ENCODE measurements at regions not wholly inside any gene's neighbourhood (a gene's known extent, or its start where the extent isn't known, plus 50 kb on each side); places are given as distances from the start of the nearest gene placed in this dataset.

DNA sequence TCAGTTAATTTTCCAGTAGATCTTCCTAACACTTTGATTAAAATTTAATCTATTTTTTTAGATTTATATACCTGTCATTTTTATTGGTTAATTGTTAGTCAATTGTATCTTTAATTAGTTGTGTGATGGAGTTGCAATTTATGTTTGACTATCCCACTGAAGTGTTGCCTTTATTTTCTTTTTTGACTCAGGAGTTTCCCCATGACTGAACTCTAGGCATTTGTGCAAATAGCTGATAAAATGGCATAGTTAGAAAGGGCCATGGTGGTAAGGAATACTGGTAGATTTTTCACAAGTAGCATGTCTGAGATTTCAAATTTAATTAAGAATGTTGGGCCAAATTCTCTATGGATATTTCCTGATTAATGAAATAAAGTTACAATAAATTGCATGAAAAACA lies 273.1 kb upstream of the DAB2 start:
- Histone ChIP-seq H3K9me3 (ENCODE audit: low read depth, low read length, poor library complexity, severe bottlenecking) (no peaks in the 10 kb centered on the region), H3K36me3 (ENCODE audit: insufficient read depth, low read length, poor library complexity, severe bottlenecking) (no peaks in the 10 kb centered on the region), H3K27ac (ENCODE audit: low read depth, low read length, poor library complexity, severe bottlenecking) (no peak overlapping the region), H3K4me3 (ENCODE audit: low read depth, low read length, poor library complexity, severe bottlenecking) (no peak overlapping the region), H3K27me3 (replicated peaks; ENCODE audit: insufficient read depth, low read depth, low read length, poor library complexity) (no peaks in the 10 kb centered on the region), H3K4me1 (ENCODE audit: insufficient read depth, low read length, poor library complexity, severe bottlenecking) (no peaks in the 10 kb centered on the region)
- no peak for DNase-seq (ENCODE audit: low spot score)
- intact Hi-C loops (cut with micrococcal nuclease; ENCODE audit: unreplicated experiment): no loop called here
- TF ChIP-seq, protein P1, sequence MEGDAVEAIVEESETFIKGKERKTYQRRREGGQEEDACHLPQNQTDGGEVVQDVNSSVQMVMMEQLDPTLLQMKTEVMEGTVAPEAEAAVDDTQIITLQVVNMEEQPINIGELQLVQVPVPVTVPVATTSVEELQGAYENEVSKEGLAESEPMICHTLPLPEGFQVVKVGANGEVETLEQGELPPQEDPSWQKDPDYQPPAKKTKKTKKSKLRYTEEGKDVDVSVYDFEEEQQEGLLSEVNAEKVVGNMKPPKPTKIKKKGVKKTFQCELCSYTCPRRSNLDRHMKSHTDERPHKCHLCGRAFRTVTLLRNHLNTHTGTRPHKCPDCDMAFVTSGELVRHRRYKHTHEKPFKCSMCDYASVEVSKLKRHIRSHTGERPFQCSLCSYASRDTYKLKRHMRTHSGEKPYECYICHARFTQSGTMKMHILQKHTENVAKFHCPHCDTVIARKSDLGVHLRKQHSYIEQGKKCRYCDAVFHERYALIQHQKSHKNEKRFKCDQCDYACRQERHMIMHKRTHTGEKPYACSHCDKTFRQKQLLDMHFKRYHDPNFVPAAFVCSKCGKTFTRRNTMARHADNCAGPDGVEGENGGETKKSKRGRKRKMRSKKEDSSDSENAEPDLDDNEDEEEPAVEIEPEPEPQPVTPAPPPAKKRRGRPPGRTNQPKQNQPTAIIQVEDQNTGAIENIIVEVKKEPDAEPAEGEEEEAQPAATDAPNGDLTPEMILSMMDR (conservative IDR thresholded peaks at IDR 0.05; ENCODE audit: low read depth, low read length): no peak
- TF ChIP-seq EZH2 (IDR thresholded peaks at IDR 0.05; ENCODE audit: borderline replicate concordance, low read depth, low read length, poor library complexity, severe bottlenecking): no peak
- no TSS peak for BruUV-seq (replicated peaks)
- ChIA-PET POLR2A (ENCODE audit: low non-redundant PET) (no interaction called here), CTCF (no interaction called here)

GRCh38 chr5:39696672-39697398 lies 272.1 kb upstream of the DAB2 start:
- no peaks in the 10 kb centered on the region for H3K4me1 ChIP-seq (ENCODE audit: insufficient read depth, low read length, poor library complexity, severe bottlenecking)
- POLR2A ChIA-PET (ENCODE audit: low non-redundant PET): no interaction called here
- no peak for DNase-seq (ENCODE audit: low spot score)
- H3K9me3 ChIP-seq (ENCODE audit: low read depth, low read length, poor library complexity, severe bottlenecking): no peaks in the 10 kb centered on the region
- BruUV-seq (replicated peaks): no TSS peak
- H3K4me3 ChIP-seq (ENCODE audit: low read depth, low read length, poor library complexity, severe bottlenecking): no peak overlapping the region
- no peaks in the 10 kb centered on the region for H3K27me3 ChIP-seq (replicated peaks; ENCODE audit: insufficient read depth, low read depth, low read length, poor library complexity)
- intact Hi-C loops (cut with micrococcal nuclease; ENCODE audit: unreplicated experiment): no loop called here
- no peak overlapping the region for H3K27ac ChIP-seq (ENCODE audit: low read depth, low read length, poor library complexity, severe bottlenecking)
- TF ChIP-seq EZH2 (IDR thresholded peaks at IDR 0.05; ENCODE audit: borderline replicate concordance, low read depth, low read length, poor library complexity, severe bottlenecking): no peak
- TF ChIP-seq, protein P1 (conservative IDR thresholded peaks at IDR 0.05; ENCODE audit: low read depth, low read length): no peak
- CTCF ChIA-PET: no interaction called here
- no peaks in the 10 kb centered on the region for H3K36me3 ChIP-seq (ENCODE audit: insufficient read depth, low read length, poor library complexity, severe bottlenecking)

DNA sequence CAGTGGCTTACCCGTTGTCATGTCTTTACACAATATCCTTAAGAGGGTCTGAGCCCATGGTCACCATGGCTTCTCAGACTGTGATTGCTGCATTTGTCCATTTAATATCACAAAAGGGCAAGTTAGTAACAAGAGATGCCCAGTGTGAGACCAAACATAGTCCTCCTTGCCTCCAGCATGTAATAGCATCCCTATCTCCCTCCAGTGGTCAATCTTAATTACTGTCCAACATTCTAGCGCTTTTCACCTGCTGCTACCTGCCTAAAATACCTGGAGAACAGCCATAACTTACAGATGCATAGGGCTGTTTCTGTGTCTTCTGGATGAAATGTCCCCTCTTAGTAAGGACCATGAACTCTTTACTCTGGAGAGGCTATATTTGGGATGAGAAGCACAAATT lies 267.2 kb upstream of the DAB2 start:
- CTCF ChIA-PET: no interaction called here
- H3K36me3 ChIP-seq (ENCODE audit: insufficient read depth, low read length, poor library complexity, severe bottlenecking): no peaks in the 10 kb centered on the region
- intact Hi-C loops (cut with micrococcal nuclease; ENCODE audit: unreplicated experiment): no loop called here
- H3K4me3 ChIP-seq (ENCODE audit: low read depth, low read length, poor library complexity, severe bottlenecking): no peak overlapping the region
- H3K27me3 ChIP-seq (replicated peaks; ENCODE audit: insufficient read depth, low read depth, low read length, poor library complexity): no peaks in the 10 kb centered on the region
- H3K4me1 ChIP-seq (ENCODE audit: insufficient read depth, low read length, poor library complexity, severe bottlenecking): no peaks in the 10 kb centered on the region
- no peak overlapping the region for H3K27ac ChIP-seq (ENCODE audit: low read depth, low read length, poor library complexity, severe bottlenecking)
- POLR2A ChIA-PET (ENCODE audit: low non-redundant PET): no interaction called here
- TF ChIP-seq, protein P1 (conservative IDR thresholded peaks at IDR 0.05; ENCODE audit: low read depth, low read length): no peak
- TF ChIP-seq EZH2 (IDR thresholded peaks at IDR 0.05; ENCODE audit: borderline replicate concordance, low read depth, low read length, poor library complexity, severe bottlenecking): no peak
- BruUV-seq (replicated peaks): no TSS peak
- DNase-seq (ENCODE audit: low spot score): no peak
- no peaks in the 10 kb centered on the region for H3K9me3 ChIP-seq (ENCODE audit: low read depth, low read length, poor library complexity, severe bottlenecking)

All from A673 (cell line).